ENCODE measurements at regions not wholly inside any gene's neighbourhood (a gene's known extent, or its start where the extent isn't known, plus 50 kb on each side); places are given as distances from the start of the nearest gene placed in this dataset.

- Histone ChIP-seq H3K79me2 (ENCODE audit: insufficient read depth, low read length) (no peaks in the 10 kb centered on the region), H4K20me1 (ENCODE audit: insufficient read depth, low read length) (no peaks in the 10 kb centered on the region), H2AFZ (ENCODE audit: low read depth, low read length) (no peak overlapping the region), H3K9ac (ENCODE audit: low read length) (no peak overlapping the region), H3K9me3 (ENCODE audit: insufficient read depth, low read depth, low read length) (no peaks in the 10 kb centered on the region), H3K27me3 (ENCODE audit: insufficient read depth, low read length) (no peaks in the 10 kb centered on the region), H3K4me1 (ENCODE audit: insufficient read depth, low read length) (no peaks in the 10 kb centered on the region), H3K4me2 (ENCODE audit: low read length) (no peak overlapping the region), H3K4me3 (ENCODE audit: insufficient read depth, low read depth, low read length) (no peak overlapping the region), H3K36me3 (ENCODE audit: insufficient read depth, low read length) (no peaks in the 10 kb centered on the region), H3K27ac (ENCODE audit: low read depth, low read length) (no peak overlapping the region)
- Mint-ChIP-seq H3K27me3 (ENCODE audit: low read depth, unreplicated experiment) (no peaks in the 10 kb centered on the region), H3K36me3 (ENCODE audit: low read depth, unreplicated experiment) (no peaks in the 10 kb centered on the region), H3K4me1 (ENCODE audit: low read depth, unreplicated experiment) (no peaks in the 10 kb centered on the region), H3K9me3 (ENCODE audit: unreplicated experiment) (no peaks in the 10 kb centered on the region), H3K4me3 (ENCODE audit: unreplicated experiment) (no peak overlapping the region), H3K27ac (ENCODE audit: unreplicated experiment) (no peak overlapping the region)
- FAIRE-seq (no peak), DNase-seq (ENCODE audit: low read depth) (no peak)
- TF ChIP-seq CTCF (IDR thresholded peaks at IDR 0.05; ENCODE audit: insufficient read depth, low read depth, low read length) (no peak), EZH2 (IDR thresholded peaks at IDR 0.05; ENCODE audit: insufficient read depth, low read length) (no peak)
Measured at GRCh38 chr2:41399437-41400087, 648.3 kb upstream of the PKDCC start.

- Histone ChIP-seq H2AFZ (ENCODE audit: low read depth, low read length) (no peak overlapping the region), H3K4me1 (ENCODE audit: insufficient read depth, low read length) (no peaks in the 10 kb centered on the region), H3K27me3 (ENCODE audit: insufficient read depth, low read length) (no peaks in the 10 kb centered on the region), H3K36me3 (ENCODE audit: insufficient read depth, low read length) (no peaks in the 10 kb centered on the region), H3K9me3 (ENCODE audit: insufficient read depth, low read depth, low read length) (no peaks in the 10 kb centered on the region), H3K4me3 (ENCODE audit: insufficient read depth, low read depth, low read length) (no peak overlapping the region), H3K9ac (ENCODE audit: low read length) (no peak overlapping the region), H3K27ac (ENCODE audit: low read depth, low read length) (no peak overlapping the region), H3K4me2 (ENCODE audit: low read length) (no peak overlapping the region), H3K79me2 (ENCODE audit: insufficient read depth, low read length) (no peaks in the 10 kb centered on the region), H4K20me1 (ENCODE audit: insufficient read depth, low read length) (no peaks in the 10 kb centered on the region)
- H3K27me3 Mint-ChIP-seq (ENCODE audit: low read depth, unreplicated experiment): no peaks in the 10 kb centered on the region
- H3K4me1 Mint-ChIP-seq (ENCODE audit: low read depth, unreplicated experiment): no peaks in the 10 kb centered on the region
- no peaks in the 10 kb centered on the region for H3K9me3 Mint-ChIP-seq (ENCODE audit: unreplicated experiment)
- no peak overlapping the region for H3K27ac Mint-ChIP-seq (ENCODE audit: unreplicated experiment)
- DNase-seq (ENCODE audit: low read depth) (no peak), FAIRE-seq (no peak)
- TF ChIP-seq CTCF (IDR thresholded peaks at IDR 0.05; ENCODE audit: insufficient read depth, low read depth, low read length) (peak; percentile 31), EZH2 (IDR thresholded peaks at IDR 0.05; ENCODE audit: insufficient read depth, low read length) (no peak)
- no peaks in the 10 kb centered on the region for H3K36me3 Mint-ChIP-seq (ENCODE audit: low read depth, unreplicated experiment)
- H3K4me3 Mint-ChIP-seq (ENCODE audit: unreplicated experiment): no peak overlapping the region
Measured at GRCh38 chr2:41400088-41400665, 647.6 kb upstream of the PKDCC start.

- Mint-ChIP-seq H3K4me1 (ENCODE audit: low read depth, unreplicated experiment) (no peaks in the 10 kb centered on the region), H3K9me3 (ENCODE audit: unreplicated experiment) (no peaks in the 10 kb centered on the region), H3K27me3 (ENCODE audit: low read depth, unreplicated experiment) (no peaks in the 10 kb centered on the region), H3K36me3 (ENCODE audit: low read depth, unreplicated experiment) (no peaks in the 10 kb centered on the region), H3K4me3 (ENCODE audit: unreplicated experiment) (no peak overlapping the region), H3K27ac (ENCODE audit: unreplicated experiment) (no peak overlapping the region)
- Histone ChIP-seq H3K4me2 (ENCODE audit: low read length) (no peak overlapping the region), H4K20me1 (ENCODE audit: insufficient read depth, low read length) (no peaks in the 10 kb centered on the region), H3K36me3 (ENCODE audit: insufficient read depth, low read length) (no peaks in the 10 kb centered on the region), H3K79me2 (ENCODE audit: insufficient read depth, low read length) (no peaks in the 10 kb centered on the region), H2AFZ (ENCODE audit: low read depth, low read length) (no peak overlapping the region), H3K4me3 (ENCODE audit: insufficient read depth, low read depth, low read length) (no peak overlapping the region), H3K4me1 (ENCODE audit: insufficient read depth, low read length) (no peaks in the 10 kb centered on the region), H3K9ac (ENCODE audit: low read length) (no peak overlapping the region), H3K27ac (ENCODE audit: low read depth, low read length) (no peak overlapping the region), H3K27me3 (ENCODE audit: insufficient read depth, low read length) (no peaks in the 10 kb centered on the region), H3K9me3 (ENCODE audit: insufficient read depth, low read depth, low read length) (no peaks in the 10 kb centered on the region)
- no peak for TF ChIP-seq EZH2 (IDR thresholded peaks at IDR 0.05; ENCODE audit: insufficient read depth, low read length)
- no peak for TF ChIP-seq CTCF (IDR thresholded peaks at IDR 0.05; ENCODE audit: insufficient read depth, low read depth, low read length)
- no peak for DNase-seq (ENCODE audit: low read depth)
- no peak for FAIRE-seq
Measured at GRCh38 chr2:41405441-41405840, 642.4 kb upstream of the PKDCC start.

All from astrocyte (in vitro differentiated cells and primary cell).